ENCODE measurements at regions not wholly inside any gene's neighbourhood (a gene's known extent, or its start where the extent isn't known, plus 50 kb on each side); places are given as distances from the start of the nearest gene placed in this dataset.

DNA sequence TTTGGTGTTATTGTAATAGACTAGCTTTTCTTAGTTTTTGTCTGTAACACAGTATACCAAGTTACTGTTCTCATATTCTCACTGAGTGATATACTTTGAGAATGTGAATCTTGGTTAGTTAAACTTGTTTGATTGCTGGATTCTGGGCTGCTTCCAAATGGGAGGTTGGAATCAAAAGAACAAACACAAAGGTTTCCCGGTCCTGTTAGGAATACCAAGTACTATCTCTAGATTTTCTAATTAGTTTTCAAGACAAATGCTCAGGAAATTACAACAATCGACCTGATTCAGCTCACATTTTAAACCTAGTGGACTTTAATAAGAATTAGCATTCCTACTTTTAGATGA lies 244.3 kb downstream of the CSNK1G3 start:
- no peaks in the 10 kb centered on the region for H3K36me3 ChIP-seq (ENCODE audit: control insufficient read depth in 2 of 2, insufficient read depth in 1 of 2, low read length in 2 of 2)
- no peaks in the 10 kb centered on the region; the same call in 1 of the 2 replicates for H3K4me1 ChIP-seq (ENCODE audit: control insufficient read depth, insufficient read depth, low read length)
- no peak overlapping the region for H3K27ac ChIP-seq (ENCODE audit: extremely low read depth, low read depth, low read length)
- TF ChIP-seq ZNF350 (tag by site-specific recombination; IDR thresholded peaks at IDR 0.05) (no peak), SCRT1 (tag by site-specific recombination; IDR thresholded peaks at IDR 0.05; ENCODE audit: borderline replicate concordance) (no peak), PRDM1 (tag by site-specific recombination; IDR thresholded peaks at IDR 0.05) (no peak), ZBTB1 (tag by site-specific recombination; IDR thresholded peaks at IDR 0.05) (no peak), ZNF704 (tag by site-specific recombination; IDR thresholded peaks at IDR 0.05) (no peak), ZNF19 (tag by site-specific recombination; IDR thresholded peaks at IDR 0.05; ENCODE audit: low read depth) (no peak), ZBTB48 (tag by site-specific recombination; IDR thresholded peaks at IDR 0.05) (no peak), ZNF311 (tag by site-specific recombination; IDR thresholded peaks at IDR 0.05; ENCODE audit: borderline replicate concordance) (no peak), REPIN1 (tag by site-specific recombination; IDR thresholded peaks at IDR 0.05; ENCODE audit: low read depth) (no peak), YY2 (tag by site-specific recombination; IDR thresholded peaks at IDR 0.05) (no peak)
- ChIA-PET POLR2A (no interaction called here), CTCF (interaction anchor here (0.5 to 1.1 kb wide), 4 partner anchors 9 to 1060 kb away, joined by 3 read pairs; no protein-coding TSS in a partner anchor)
- H3K4me3 ChIP-seq (ENCODE audit: low read depth, low read length), result no peak overlapping the region
- H3K9me3 ChIP-seq (ENCODE audit: control insufficient read depth, insufficient read depth, low read depth, low read length), result no peaks in the 10 kb centered on the region

DNA sequence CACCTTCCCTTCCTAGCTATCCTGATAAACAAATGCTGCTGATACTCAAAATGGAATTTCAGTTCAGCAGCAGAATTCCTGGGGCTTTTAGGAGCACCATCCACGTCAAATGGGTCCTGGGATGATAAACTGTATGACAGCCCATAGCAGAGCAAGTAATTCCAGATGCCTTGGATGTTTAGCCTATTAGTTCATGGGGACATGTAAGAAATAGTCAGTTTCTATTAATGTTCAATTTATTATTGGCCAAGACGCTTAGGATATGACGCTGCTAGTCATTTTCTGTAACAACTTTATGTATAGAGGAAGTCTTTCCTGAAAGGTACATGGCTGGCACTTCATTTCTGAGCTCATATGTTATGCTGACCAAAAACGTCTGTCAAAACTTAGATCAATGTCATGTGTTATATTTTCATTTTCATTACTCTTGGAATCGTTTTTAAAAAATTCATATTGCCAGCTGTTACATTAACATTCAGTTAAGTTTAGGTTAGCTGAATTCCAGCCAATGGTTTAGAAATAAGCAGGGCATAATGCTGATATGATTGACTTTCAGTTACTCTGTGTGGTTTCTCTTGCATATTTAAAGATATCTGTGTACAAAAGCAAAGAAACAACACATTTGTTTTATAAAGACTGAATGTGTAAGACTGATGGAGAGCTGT lies 243.8 kb downstream of the CSNK1G3 start:
- Histone ChIP-seq H3K27ac (ENCODE audit: extremely low read depth, low read depth, low read length) (no peak overlapping the region), H3K36me3 (ENCODE audit: control insufficient read depth in 2 of 2, insufficient read depth in 1 of 2, low read length in 2 of 2) (no peaks in the 10 kb centered on the region), H3K4me1 (ENCODE audit: control insufficient read depth, insufficient read depth, low read length) (no peaks in the 10 kb centered on the region; the same call in 1 of the 2 replicates), H3K9me3 (ENCODE audit: control insufficient read depth, insufficient read depth, low read depth, low read length) (no peaks in the 10 kb centered on the region), H3K4me3 (ENCODE audit: low read depth, low read length) (no peak overlapping the region)
- POLR2A ChIA-PET, result no interaction called here
- CTCF ChIA-PET, result interaction anchor here (0.6 to 1.1 kb wide), 5 partner anchors 8 to 1061 kb away, joined by 3 read pairs; no protein-coding TSS in a partner anchor
- TF ChIP-seq ZNF488 (tag by site-specific recombination; IDR thresholded peaks at IDR 0.05), result no peak
- no peak for TF ChIP-seq ZNF677 (tag by site-specific recombination; IDR thresholded peaks at IDR 0.05)
- no peak for TF ChIP-seq ZNF510 (tag by site-specific recombination; IDR thresholded peaks at IDR 0.05; ENCODE audit: insufficient replicate concordance)
- TF ChIP-seq ZSCAN5A (tag by site-specific recombination; IDR thresholded peaks at IDR 0.05), result no peak
- TF ChIP-seq ZEB2 (tag by site-specific recombination; IDR thresholded peaks at IDR 0.05), result no peak
- no peak for TF ChIP-seq TRIM28 (IDR thresholded peaks at IDR 0.05; ENCODE audit: borderline replicate concordance, low read length)
- TF ChIP-seq, protein P1, sequence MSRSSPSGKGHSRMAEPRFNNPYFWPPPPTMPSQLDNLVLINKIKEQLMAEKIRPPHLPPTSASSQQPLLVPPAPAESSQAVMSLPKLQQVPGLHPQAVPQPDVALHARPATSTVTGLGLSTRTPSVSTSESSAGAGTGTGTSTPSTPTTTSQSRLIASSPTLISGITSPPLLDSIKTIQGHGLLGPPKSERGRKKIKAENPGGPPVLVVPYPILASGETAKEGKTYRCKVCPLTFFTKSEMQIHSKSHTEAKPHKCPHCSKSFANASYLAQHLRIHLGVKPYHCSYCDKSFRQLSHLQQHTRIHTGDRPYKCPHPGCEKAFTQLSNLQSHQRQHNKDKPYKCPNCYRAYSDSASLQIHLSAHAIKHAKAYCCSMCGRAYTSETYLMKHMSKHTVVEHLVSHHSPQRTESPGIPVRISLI (tag by site-specific recombination; IDR thresholded peaks at IDR 0.05), result no peak
- TF ChIP-seq, protein P2, sequence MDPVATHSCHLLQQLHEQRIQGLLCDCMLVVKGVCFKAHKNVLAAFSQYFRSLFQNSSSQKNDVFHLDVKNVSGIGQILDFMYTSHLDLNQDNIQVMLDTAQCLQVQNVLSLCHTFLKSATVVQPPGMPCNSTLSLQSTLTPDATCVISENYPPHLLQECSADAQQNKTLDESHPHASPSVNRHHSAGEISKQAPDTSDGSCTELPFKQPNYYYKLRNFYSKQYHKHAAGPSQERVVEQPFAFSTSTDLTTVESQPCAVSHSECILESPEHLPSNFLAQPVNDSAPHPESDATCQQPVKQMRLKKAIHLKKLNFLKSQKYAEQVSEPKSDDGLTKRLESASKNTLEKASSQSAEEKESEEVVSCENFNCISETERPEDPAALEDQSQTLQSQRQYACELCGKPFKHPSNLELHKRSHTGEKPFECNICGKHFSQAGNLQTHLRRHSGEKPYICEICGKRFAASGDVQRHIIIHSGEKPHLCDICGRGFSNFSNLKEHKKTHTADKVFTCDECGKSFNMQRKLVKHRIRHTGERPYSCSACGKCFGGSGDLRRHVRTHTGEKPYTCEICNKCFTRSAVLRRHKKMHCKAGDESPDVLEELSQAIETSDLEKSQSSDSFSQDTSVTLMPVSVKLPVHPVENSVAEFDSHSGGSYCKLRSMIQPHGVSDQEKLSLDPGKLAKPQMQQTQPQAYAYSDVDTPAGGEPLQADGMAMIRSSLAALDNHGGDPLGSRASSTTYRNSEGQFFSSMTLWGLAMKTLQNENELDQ (tag by site-specific recombination; IDR thresholded peaks at IDR 0.05; ENCODE audit: low read depth), result no peak
- TF ChIP-seq ZBTB1 (tag by site-specific recombination; IDR thresholded peaks at IDR 0.05), result no peak
- TF ChIP-seq ZNF341 (tag by site-specific recombination; IDR thresholded peaks at IDR 0.05; ENCODE audit: low read depth), result no peak
- TF ChIP-seq KLF10 (tag by site-specific recombination; IDR thresholded peaks at IDR 0.05), result no peak
- no peak for TF ChIP-seq PRDM2 (tag by site-specific recombination; IDR thresholded peaks at IDR 0.05; ENCODE audit: borderline replicate concordance)

All from HEK293 (cell line).